A549 (cell line): ENCODE measurements at regions not wholly inside any gene's neighbourhood (a gene's known extent, or its start where the extent isn't known, plus 50 kb on each side); places are given as distances from the start of the nearest gene placed in this dataset.

Experiments used
- ATAC-seq, 2 experiments: fragments of 200-7000 bp in 1 of 2; fragments of >200 bp in 1 of 2; cut with Nextera tagmentation in 1 of 2; cut with Tn5 transposase in 1 of 2; 3 replicates each; pipeline versions ENCODE4 v1.8.0 to v1.9.1; 2018 to 2020; ENCODE audit warnings: mild to moderate bottlenecking in 1 of 2, moderate library complexity in 1 of 2
- CTCF ChIA-PET: fragments of 300-600 bp; sonication (Branson Sonifier 250); formaldehyde crosslinking; extraction: SDS; loops from one replicate; lab custom pipeline; 2021; ENCODE audit warnings: antibody characterized with exemption, inconsistent platforms; lab: Yijun Ruan, JAX
- POLR2A ChIA-PET: fragments of 350-600 bp; formaldehyde crosslinking; extraction: SDS; loops from one replicate; lab custom pipeline; 2021; ENCODE audit warnings: antibody characterized with exemption, inconsistent platforms; lab: Yijun Ruan, JAX
- DNase-seq, 2 experiments: peaks; one replicate each; pipeline versions ENCODE4 v3.0.0 to v3.0.0-alpha.2; 2011 to 2016; ENCODE audit warnings: low read depth in 1 of 2, low spot score in 1 of 2
- FAIRE-seq: peaks from 2 replicates; lab custom pipeline; 2011; peaks lifted over from hg19 to GRCh38; lab: Jason Lieb, UNC
- H3K27ac ChIP-seq, 2 experiments: fragments of >200 bp; sonication (Bioruptor Twin); formaldehyde crosslinking; 3 replicates each; pipeline ENCODE4 v1.5.1; 2016 to 2017
- H3K4me1 ChIP-seq: fragments of >200 bp; sonication (Bioruptor Twin); formaldehyde crosslinking; 3 replicates; pipeline ENCODE4 v1.6.1; 2016
- H3K4me2 ChIP-seq: fragments of >200 bp; sonication (Bioruptor Twin); formaldehyde crosslinking; 3 replicates; pipeline ENCODE4 v1.6.1; 2016
- H3K4me3 ChIP-seq: fragments of >200 bp; sonication (Bioruptor Twin); formaldehyde crosslinking; 3 replicates; pipeline ENCODE4 v1.5.1; 2016
- H3K9me3 ChIP-seq: fragments of >200 bp; sonication (Bioruptor Twin); formaldehyde crosslinking; 3 replicates; pipeline ENCODE4 v1.6.1; 2016
- CEBPB ChIP-seq, 2 experiments: fragments of >200 bp in 1 of 2; sonication (Bioruptor Twin) in 1 of 2; formaldehyde crosslinking in 1 of 2; IDR thresholded peaks; 2 replicates each; pipeline ENCODE4 v1.6.1; 2012 to 2016
- EP300 ChIP-seq, 2 experiments: fragments of >200 bp; sonication (Bioruptor Twin); formaldehyde crosslinking; IDR thresholded peaks; 2 replicates in 1 of 2; 3 replicates in 1 of 2; pipeline ENCODE4 v1.6.1; 2016 to 2017
- ESRRA ChIP-seq: fragments of 150-350 bp; IDR thresholded peaks from 2 replicates; pipeline ENCODE4 v1.6.1; 2014; ENCODE audit warnings: mild to moderate bottlenecking, low read length, borderline replicate concordance
- GATA3 ChIP-seq: IDR thresholded peaks from 2 replicates; pipeline ENCODE4 v1.6.1; 2012; ENCODE audit warnings: borderline replicate concordance
- HOXA7 ChIP-seq: fragments of 250-450 bp; sonication (Bioruptor Pico); IDR thresholded peaks from 2 replicates; pipeline ENCODE4 v1.5.0; 2020; ENCODE audit warnings: mild to moderate bottlenecking, moderate library complexity
- JUNB ChIP-seq: fragments of >200 bp; sonication (Bioruptor Twin); formaldehyde crosslinking; IDR thresholded peaks from 2 replicates; pipeline ENCODE4 v1.6.1; 2016
- KDM5A ChIP-seq: fragments of 200-600 bp; sonication (generic); IDR thresholded peaks from 2 replicates; pipeline ENCODE4 v1.6.1; 2016; ENCODE audit warnings: antibody characterized with exemption, mild to moderate bottlenecking
- MAFK ChIP-seq: fragments of 450-650 bp; IDR thresholded peaks from 2 replicates; pipeline ENCODE4 v1.6.1; 2014; ENCODE audit not compliant: partially characterized antibody
- MAZ ChIP-seq: fragments of 150-350 bp; IDR thresholded peaks from 2 replicates; pipeline ENCODE4 v1.6.1; 2014; ENCODE audit warnings: antibody characterized with exemption, low read depth, low read length, borderline replicate concordance
- MYC ChIP-seq: IDR thresholded peaks from 2 replicates; pipeline ENCODE4 v1.6.1; 2012; ENCODE audit warnings: mild to moderate bottlenecking, inconsistent platforms, low read length, improper control_type of control experiment, borderline replicate concordance
- POLR2A ChIP-seq: IDR thresholded peaks from 2 replicates; pipeline ENCODE4 v1.6.1; 2012; ENCODE audit warnings: mild to moderate bottlenecking, low read length
- RCOR1 ChIP-seq: fragments of 150-350 bp; IDR thresholded peaks from 2 replicates; pipeline ENCODE4 v1.6.1; 2014; ENCODE audit warnings: antibody characterized with exemption, low read length, low read depth
- WGBS: methylation state at CpG from one replicate; pipeline ENCODE4 v1.1.6; 2017; ENCODE audit errors: missing lambda C conversion rate; 5-methylcytosine and 5-hydroxymethylcytosine counted together
- TF ChIP-seq, protein P1 (sequence below): fragments of 200-600 bp; sonication (generic); IDR thresholded peaks from 2 replicates; pipeline ENCODE4 v1.6.1; 2016; ENCODE audit warnings: antibody characterized with exemption, mild to moderate bottlenecking, moderate library complexity
- TF ChIP-seq, protein P2 (sequence below): fragments of >200 bp; sonication (Bioruptor Twin); formaldehyde crosslinking; IDR thresholded peaks from 3 replicates; pipeline ENCODE4 v1.5.1; 2016
- TF ChIP-seq, protein P3 (sequence below): fragments of 250-450 bp; sonication (Bioruptor Pico); IDR thresholded peaks from 2 replicates; pipeline ENCODE4 v1.5.0; 2021; ENCODE audit warnings: mild to moderate bottlenecking, moderate library complexity, borderline replicate concordance
- TF ChIP-seq, protein P4 (sequence below): fragments of >200 bp; sonication (Bioruptor Twin); formaldehyde crosslinking; IDR thresholded peaks from 2 replicates; pipeline ENCODE4 v1.6.1; 2016
- TF ChIP-seq, protein P5 (sequence below): IDR thresholded peaks from 2 replicates; pipeline ENCODE4 v1.6.1; 2012

GRCh38 chr1:208668991-208669390, 424.8 kb upstream of the PLXNA2 start:
- ChIA-PET POLR2A (no interaction called here), CTCF (interaction anchor here (0.5 kb wide), 1 partner anchor 898 kb away, joined by 3 read pairs; no protein-coding TSS in a partner anchor)
- no peaks in the 10 kb centered on the region for H3K9me3 ChIP-seq
- H3K4me2 ChIP-seq = no peak overlapping the region
- no peak overlapping the region for H3K27ac ChIP-seq
- FAIRE-seq (no peak), DNase-seq (no peak), ATAC-seq (no peak)
- no peaks in the 10 kb centered on the region for H3K4me1 ChIP-seq
- TF ChIP-seq ESRRA (no peak), JUNB (no peak), MAZ (no peak)
- TF ChIP-seq, protein P1, sequence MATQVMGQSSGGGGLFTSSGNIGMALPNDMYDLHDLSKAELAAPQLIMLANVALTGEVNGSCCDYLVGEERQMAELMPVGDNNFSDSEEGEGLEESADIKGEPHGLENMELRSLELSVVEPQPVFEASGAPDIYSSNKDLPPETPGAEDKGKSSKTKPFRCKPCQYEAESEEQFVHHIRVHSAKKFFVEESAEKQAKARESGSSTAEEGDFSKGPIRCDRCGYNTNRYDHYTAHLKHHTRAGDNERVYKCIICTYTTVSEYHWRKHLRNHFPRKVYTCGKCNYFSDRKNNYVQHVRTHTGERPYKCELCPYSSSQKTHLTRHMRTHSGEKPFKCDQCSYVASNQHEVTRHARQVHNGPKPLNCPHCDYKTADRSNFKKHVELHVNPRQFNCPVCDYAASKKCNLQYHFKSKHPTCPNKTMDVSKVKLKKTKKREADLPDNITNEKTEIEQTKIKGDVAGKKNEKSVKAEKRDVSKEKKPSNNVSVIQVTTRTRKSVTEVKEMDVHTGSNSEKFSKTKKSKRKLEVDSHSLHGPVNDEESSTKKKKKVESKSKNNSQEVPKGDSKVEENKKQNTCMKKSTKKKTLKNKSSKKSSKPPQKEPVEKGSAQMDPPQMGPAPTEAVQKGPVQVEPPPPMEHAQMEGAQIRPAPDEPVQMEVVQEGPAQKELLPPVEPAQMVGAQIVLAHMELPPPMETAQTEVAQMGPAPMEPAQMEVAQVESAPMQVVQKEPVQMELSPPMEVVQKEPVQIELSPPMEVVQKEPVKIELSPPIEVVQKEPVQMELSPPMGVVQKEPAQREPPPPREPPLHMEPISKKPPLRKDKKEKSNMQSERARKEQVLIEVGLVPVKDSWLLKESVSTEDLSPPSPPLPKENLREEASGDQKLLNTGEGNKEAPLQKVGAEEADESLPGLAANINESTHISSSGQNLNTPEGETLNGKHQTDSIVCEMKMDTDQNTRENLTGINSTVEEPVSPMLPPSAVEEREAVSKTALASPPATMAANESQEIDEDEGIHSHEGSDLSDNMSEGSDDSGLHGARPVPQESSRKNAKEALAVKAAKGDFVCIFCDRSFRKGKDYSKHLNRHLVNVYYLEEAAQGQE = peak; percentile 67; the same call in 1 of the 2 replicates
- TF ChIP-seq, protein P2, sequence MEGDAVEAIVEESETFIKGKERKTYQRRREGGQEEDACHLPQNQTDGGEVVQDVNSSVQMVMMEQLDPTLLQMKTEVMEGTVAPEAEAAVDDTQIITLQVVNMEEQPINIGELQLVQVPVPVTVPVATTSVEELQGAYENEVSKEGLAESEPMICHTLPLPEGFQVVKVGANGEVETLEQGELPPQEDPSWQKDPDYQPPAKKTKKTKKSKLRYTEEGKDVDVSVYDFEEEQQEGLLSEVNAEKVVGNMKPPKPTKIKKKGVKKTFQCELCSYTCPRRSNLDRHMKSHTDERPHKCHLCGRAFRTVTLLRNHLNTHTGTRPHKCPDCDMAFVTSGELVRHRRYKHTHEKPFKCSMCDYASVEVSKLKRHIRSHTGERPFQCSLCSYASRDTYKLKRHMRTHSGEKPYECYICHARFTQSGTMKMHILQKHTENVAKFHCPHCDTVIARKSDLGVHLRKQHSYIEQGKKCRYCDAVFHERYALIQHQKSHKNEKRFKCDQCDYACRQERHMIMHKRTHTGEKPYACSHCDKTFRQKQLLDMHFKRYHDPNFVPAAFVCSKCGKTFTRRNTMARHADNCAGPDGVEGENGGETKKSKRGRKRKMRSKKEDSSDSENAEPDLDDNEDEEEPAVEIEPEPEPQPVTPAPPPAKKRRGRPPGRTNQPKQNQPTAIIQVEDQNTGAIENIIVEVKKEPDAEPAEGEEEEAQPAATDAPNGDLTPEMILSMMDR = no peak
- 0% methylated on average over 1 of the region's 1 CpG for WGBS
- no peak overlapping the region for H3K4me3 ChIP-seq

GRCh38 chr1:208670778-208671177, 426.6 kb upstream of the PLXNA2 start:
- POLR2A ChIA-PET = no interaction called here
- H3K4me2 ChIP-seq = no peak overlapping the region
- H3K4me1 ChIP-seq = no peaks in the 10 kb centered on the region

More at GRCh38 chr1:208670778-208671177, 426.6 kb upstream of the PLXNA2 start:
- FAIRE-seq (no peak), ATAC-seq (no peak), DNase-seq (no peak)
- Histone ChIP-seq H3K4me3 (no peak overlapping the region), H3K9me3 (no peaks in the 10 kb centered on the region), H3K27ac (no peak overlapping the region)
- CTCF ChIA-PET = interaction anchor here (1.6 to 1.7 kb wide), 2 partner anchors 9 to 531 kb away, joined by 3 to 4 read pairs; no protein-coding TSS in a partner anchor
- 14% methylated on average over 2 of the region's 2 CpGs for WGBS
- TF ChIP-seq, protein P3, sequence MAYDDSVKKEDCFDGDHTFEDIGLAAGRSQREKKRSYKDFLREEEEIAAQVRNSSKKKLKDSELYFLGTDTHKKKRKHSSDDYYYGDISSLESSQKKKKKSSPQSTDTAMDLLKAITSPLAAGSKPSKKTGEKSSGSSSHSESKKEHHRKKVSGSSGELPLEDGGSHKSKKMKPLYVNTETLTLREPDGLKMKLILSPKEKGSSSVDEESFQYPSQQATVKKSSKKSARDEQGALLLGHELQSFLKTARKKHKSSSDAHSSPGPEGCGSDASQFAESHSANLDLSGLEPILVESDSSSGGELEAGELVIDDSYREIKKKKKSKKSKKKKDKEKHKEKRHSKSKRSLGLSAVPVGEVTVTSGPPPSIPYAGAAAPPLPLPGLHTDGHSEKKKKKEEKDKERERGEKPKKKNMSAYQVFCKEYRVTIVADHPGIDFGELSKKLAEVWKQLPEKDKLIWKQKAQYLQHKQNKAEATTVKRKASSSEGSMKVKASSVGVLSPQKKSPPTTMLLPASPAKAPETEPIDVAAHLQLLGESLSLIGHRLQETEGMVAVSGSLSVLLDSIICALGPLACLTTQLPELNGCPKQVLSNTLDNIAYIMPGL = no peak
- TF ChIP-seq, protein P4, sequence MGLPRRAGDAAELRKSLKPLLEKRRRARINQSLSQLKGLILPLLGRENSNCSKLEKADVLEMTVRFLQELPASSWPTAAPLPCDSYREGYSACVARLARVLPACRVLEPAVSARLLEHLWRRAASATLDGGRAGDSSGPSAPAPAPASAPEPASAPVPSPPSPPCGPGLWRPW = no peak
- no peak for TF ChIP-seq ESRRA
- TF ChIP-seq, protein P1 = no peak
- TF ChIP-seq, protein P5, sequence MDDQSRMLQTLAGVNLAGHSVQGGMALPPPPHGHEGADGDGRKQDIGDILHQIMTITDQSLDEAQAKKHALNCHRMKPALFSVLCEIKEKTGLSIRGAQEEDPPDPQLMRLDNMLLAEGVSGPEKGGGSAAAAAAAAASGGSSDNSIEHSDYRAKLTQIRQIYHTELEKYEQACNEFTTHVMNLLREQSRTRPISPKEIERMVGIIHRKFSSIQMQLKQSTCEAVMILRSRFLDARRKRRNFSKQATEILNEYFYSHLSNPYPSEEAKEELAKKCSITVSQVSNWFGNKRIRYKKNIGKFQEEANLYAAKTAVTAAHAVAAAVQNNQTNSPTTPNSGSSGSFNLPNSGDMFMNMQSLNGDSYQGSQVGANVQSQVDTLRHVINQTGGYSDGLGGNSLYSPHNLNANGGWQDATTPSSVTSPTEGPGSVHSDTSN = no peak
- no peak for TF ChIP-seq EP300 (IDR thresholded peaks at IDR 0.05)
- no peak for TF ChIP-seq KDM5A
- no peak for TF ChIP-seq GATA3
- no peak for TF ChIP-seq MYC
- TF ChIP-seq CEBPB (IDR thresholded peaks at IDR 0.05) = no peak
- no peak for TF ChIP-seq POLR2A
- no peak for TF ChIP-seq RCOR1
- no peak for TF ChIP-seq MAFK
- no peak for TF ChIP-seq HOXA7 (CRISPR knock-in tag)
